Neural progenitor cell (in vitro differentiated cells): ENCODE measurements at regions not wholly inside any gene's neighbourhood (a gene's known extent, or its start where the extent isn't known, plus 50 kb on each side); places are given as distances from the start of the nearest gene placed in this dataset.

Experiments used
- DNase-seq: peaks from one replicate; pipeline ENCODE4 v3.0.0-alpha.2; 2016; ENCODE audit warnings: low spot score
- H2AFZ ChIP-seq: fragments of 200-600 bp; sonication (generic); replicated peaks from 2 replicates; pipeline ENCODE4 v1.6.1; 2016; ENCODE audit warnings: antibody characterized with exemption
- H3F3A ChIP-seq: fragments of 200-600 bp; sonication (generic); 2 replicates; pipeline ENCODE4 v1.6.1; 2016; ENCODE audit warnings: antibody characterized with exemption, low read depth
- H3K27ac ChIP-seq: fragments of 200-600 bp; sonication (generic); 2 replicates; pipeline ENCODE4 v1.5.1; 2016; ENCODE audit warnings: mild to moderate bottlenecking
- H3K27me3 ChIP-seq: fragments of 200-600 bp; sonication (generic); 2 replicates; pipeline ENCODE4 v1.6.1; 2016; ENCODE audit warnings: mild to moderate bottlenecking, moderate library complexity
- H3K36me3 ChIP-seq: fragments of 200-600 bp; sonication (generic); 2 replicates; pipeline ENCODE4 v1.5.1; 2016
- H3K4me1 ChIP-seq: fragments of 200-600 bp; sonication (generic); 2 replicates; pipeline ENCODE4 v1.6.1; 2016; ENCODE audit warnings: mixed run types
- H3K4me2 ChIP-seq: fragments of 200-600 bp; sonication (generic); 2 replicates; pipeline ENCODE4 v1.6.1; 2016
- H3K4me3 ChIP-seq: fragments of 200-600 bp; sonication (generic); 2 replicates; pipeline ENCODE4 v1.5.1; 2016
- H3K79me2 ChIP-seq: fragments of 200-600 bp; sonication (generic); 2 replicates; pipeline ENCODE4 v1.6.1; 2016; ENCODE audit warnings: low read depth
- H3K9ac ChIP-seq: fragments of 200-600 bp; sonication (generic); 2 replicates; pipeline ENCODE4 v1.6.1; 2016
- H3K9me3 ChIP-seq: fragments of 200-600 bp; sonication (generic); 2 replicates; pipeline ENCODE4 v1.5.1; 2016; ENCODE audit warnings: low read depth
- H4K20me1 ChIP-seq: fragments of 200-600 bp; sonication (generic); 2 replicates; pipeline ENCODE4 v1.6.1; 2016; ENCODE audit warnings: low read depth
- H3K27ac Mint-ChIP-seq: 3 replicates; pipeline ENCODE4 v1.8.0; 2021; ENCODE audit warnings: mixed read lengths
- H3K27me3 Mint-ChIP-seq: 2 replicates; pipeline ENCODE4 v1.8.0; 2022; ENCODE audit warnings: low read depth, mild to moderate bottlenecking, inconsistent platforms, moderate library complexity, mixed read lengths; ENCODE audit not compliant: insufficient read depth
- H3K36me3 Mint-ChIP-seq: 3 replicates; pipeline ENCODE4 v1.8.0; 2021; ENCODE audit warnings: mixed read lengths
- H3K4me1 Mint-ChIP-seq: 3 replicates; pipeline ENCODE4 v1.8.0; 2021; ENCODE audit warnings: mixed read lengths
- H3K4me3 Mint-ChIP-seq: 3 replicates; pipeline ENCODE4 v1.8.0; 2021; ENCODE audit warnings: mild to moderate bottlenecking, moderate library complexity, mixed read lengths
- H3K9me3 Mint-ChIP-seq: 3 replicates; pipeline ENCODE4 v1.8.0; 2020; ENCODE audit warnings: mixed read lengths
- EZH2 ChIP-seq: fragments of 200-600 bp; sonication (generic); IDR thresholded peaks from 2 replicates; pipeline ENCODE4 v1.6.1; 2017; ENCODE audit warnings: antibody characterized with exemption, mild to moderate bottlenecking, moderate library complexity
- EZH2phosphoT487 ChIP-seq: fragments of 200-600 bp; sonication (generic); IDR thresholded peaks from 2 replicates; pipeline ENCODE4 v1.6.1; 2017; ENCODE audit warnings: antibody characterized with exemption
- TF ChIP-seq, protein P1 (sequence below): fragments of 200-600 bp; sonication (generic); IDR thresholded peaks from 2 replicates; pipeline ENCODE4 v1.5.1; 2017; ENCODE audit warnings: antibody characterized with exemption, mild to moderate bottlenecking

DNA sequence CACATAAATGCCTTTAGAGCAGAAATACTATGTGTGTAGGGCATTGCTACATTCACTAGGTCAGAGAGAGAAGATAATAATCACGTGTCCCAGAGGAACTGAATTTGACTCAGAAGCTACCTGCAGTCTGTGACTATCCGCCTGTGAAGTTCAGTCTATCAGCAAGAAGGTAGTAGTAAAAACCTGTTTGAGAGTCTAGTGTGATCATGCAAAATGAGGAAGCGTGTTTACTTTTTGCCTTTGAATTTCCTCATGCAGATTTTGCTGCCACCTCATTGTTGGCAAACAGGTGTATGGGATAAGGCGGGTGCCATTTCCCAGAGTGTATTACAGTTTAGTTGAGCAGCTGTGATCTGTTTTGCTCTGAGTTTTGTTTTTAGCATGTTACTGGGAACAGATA lies 403.9 kb upstream of the FANCL start:
- Histone ChIP-seq H3K9ac (no peak overlapping the region), H3K79me2 (no peaks in the 10 kb centered on the region), H3K27ac (no peak overlapping the region), H3K4me1 (no peaks in the 10 kb centered on the region), H3F3A (no peaks in the 10 kb centered on the region), H3K9me3 (no peaks in the 10 kb centered on the region), H3K4me2 (no peak overlapping the region), H3K4me3 (no peak overlapping the region), H4K20me1 (no peaks in the 10 kb centered on the region), H3K36me3 (no peaks in the 10 kb centered on the region), H3K27me3 (no peaks in the 10 kb centered on the region), H2AFZ (no peak overlapping the region)
- Mint-ChIP-seq H3K36me3 (no peaks in the 10 kb centered on the region), H3K4me1 (peaks cover 15% of the 10 kb centered on the region), H3K27me3 (no peaks in the 10 kb centered on the region), H3K4me3 (no peak overlapping the region), H3K27ac (no peak overlapping the region), H3K9me3 (no peaks in the 10 kb centered on the region)
- DNase-seq, result no peak
- TF ChIP-seq EZH2phosphoT487 (no peak), EZH2 (no peak)
- TF ChIP-seq, protein P1, sequence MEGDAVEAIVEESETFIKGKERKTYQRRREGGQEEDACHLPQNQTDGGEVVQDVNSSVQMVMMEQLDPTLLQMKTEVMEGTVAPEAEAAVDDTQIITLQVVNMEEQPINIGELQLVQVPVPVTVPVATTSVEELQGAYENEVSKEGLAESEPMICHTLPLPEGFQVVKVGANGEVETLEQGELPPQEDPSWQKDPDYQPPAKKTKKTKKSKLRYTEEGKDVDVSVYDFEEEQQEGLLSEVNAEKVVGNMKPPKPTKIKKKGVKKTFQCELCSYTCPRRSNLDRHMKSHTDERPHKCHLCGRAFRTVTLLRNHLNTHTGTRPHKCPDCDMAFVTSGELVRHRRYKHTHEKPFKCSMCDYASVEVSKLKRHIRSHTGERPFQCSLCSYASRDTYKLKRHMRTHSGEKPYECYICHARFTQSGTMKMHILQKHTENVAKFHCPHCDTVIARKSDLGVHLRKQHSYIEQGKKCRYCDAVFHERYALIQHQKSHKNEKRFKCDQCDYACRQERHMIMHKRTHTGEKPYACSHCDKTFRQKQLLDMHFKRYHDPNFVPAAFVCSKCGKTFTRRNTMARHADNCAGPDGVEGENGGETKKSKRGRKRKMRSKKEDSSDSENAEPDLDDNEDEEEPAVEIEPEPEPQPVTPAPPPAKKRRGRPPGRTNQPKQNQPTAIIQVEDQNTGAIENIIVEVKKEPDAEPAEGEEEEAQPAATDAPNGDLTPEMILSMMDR, result no peak

DNA sequence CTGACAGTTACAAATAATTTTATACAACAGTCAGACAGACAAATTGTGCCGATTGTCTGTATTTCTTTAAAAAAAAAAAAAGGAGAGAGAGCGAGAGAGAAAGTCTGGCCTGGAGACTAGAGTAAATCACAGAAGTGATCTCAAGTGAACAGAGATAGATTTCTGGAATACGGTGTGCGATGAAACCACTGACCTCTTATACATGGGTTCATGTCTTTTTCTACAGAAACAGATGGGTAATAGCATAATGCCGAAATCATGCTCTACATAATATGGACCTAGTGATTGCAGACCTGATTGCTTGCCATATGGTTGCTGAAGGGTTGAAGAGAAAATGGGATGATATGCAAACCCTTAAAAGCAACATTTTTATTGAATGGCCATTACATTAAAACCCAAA lies 403.3 kb upstream of the FANCL start:
- Histone ChIP-seq H3K4me1 (no peaks in the 10 kb centered on the region), H3K27ac (no peak overlapping the region), H3F3A (no peaks in the 10 kb centered on the region), H3K4me2 (no peak overlapping the region), H3K79me2 (no peaks in the 10 kb centered on the region), H3K9me3 (no peaks in the 10 kb centered on the region), H3K27me3 (no peaks in the 10 kb centered on the region), H4K20me1 (no peaks in the 10 kb centered on the region), H3K4me3 (no peak overlapping the region), H3K9ac (no peak overlapping the region), H3K36me3 (no peaks in the 10 kb centered on the region), H2AFZ (no peak overlapping the region)
- H3K27ac Mint-ChIP-seq, result no peak overlapping the region
- no peak overlapping the region for H3K4me3 Mint-ChIP-seq
- no peaks in the 10 kb centered on the region for H3K27me3 Mint-ChIP-seq
- peaks cover 9% of the 10 kb centered on the region for H3K4me1 Mint-ChIP-seq
- no peaks in the 10 kb centered on the region for H3K36me3 Mint-ChIP-seq
- DNase-seq, result no peak
- H3K9me3 Mint-ChIP-seq, result no peaks in the 10 kb centered on the region
- TF ChIP-seq EZH2 (no peak), EZH2phosphoT487 (no peak)
- TF ChIP-seq, protein P1, result no peak

DNA sequence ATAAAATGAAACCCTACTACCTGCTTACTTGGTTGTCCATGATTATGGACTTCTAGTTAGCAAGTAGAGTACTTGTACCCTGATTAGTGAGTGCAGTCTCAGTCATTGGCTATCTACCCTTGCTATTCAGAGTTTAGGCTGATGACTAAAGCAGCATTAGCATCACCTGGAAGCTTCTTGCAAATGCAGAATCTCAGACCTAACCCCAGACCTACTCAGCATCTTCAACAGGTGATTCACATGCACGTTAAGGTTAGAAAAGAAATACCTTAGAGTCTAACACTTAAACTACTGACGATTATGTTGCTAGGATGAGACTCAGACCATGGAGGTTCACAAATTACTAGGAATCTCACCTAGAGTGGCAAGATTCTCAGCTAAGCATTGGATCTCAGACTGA lies 399.9 kb upstream of the FANCL start:
- H3K9me3 ChIP-seq, result no peaks in the 10 kb centered on the region
- TF ChIP-seq EZH2 (no peak), EZH2phosphoT487 (no peak)
- TF ChIP-seq, protein P1, result no peak
- H3K4me3 ChIP-seq, result no peak overlapping the region
- no peak overlapping the region for H3K27ac ChIP-seq
- no peak overlapping the region for H2AFZ ChIP-seq
- no peak overlapping the region for H3K9ac ChIP-seq
- Mint-ChIP-seq H3K36me3 (no peaks in the 10 kb centered on the region), H3K4me3 (no peak overlapping the region), H3K27ac (no peak overlapping the region), H3K27me3 (no peaks in the 10 kb centered on the region), H3K4me1 (peaks cover 9% of the 10 kb centered on the region), H3K9me3 (no peaks in the 10 kb centered on the region)
- H3K4me1 ChIP-seq, result no peaks in the 10 kb centered on the region
- no peak for DNase-seq
- no peaks in the 10 kb centered on the region for H3K79me2 ChIP-seq
- no peaks in the 10 kb centered on the region for H4K20me1 ChIP-seq
- no peaks in the 10 kb centered on the region for H3K27me3 ChIP-seq
- no peaks in the 10 kb centered on the region for H3K36me3 ChIP-seq
- H3K4me2 ChIP-seq, result no peak overlapping the region
- H3F3A ChIP-seq, result no peaks in the 10 kb centered on the region

DNA sequence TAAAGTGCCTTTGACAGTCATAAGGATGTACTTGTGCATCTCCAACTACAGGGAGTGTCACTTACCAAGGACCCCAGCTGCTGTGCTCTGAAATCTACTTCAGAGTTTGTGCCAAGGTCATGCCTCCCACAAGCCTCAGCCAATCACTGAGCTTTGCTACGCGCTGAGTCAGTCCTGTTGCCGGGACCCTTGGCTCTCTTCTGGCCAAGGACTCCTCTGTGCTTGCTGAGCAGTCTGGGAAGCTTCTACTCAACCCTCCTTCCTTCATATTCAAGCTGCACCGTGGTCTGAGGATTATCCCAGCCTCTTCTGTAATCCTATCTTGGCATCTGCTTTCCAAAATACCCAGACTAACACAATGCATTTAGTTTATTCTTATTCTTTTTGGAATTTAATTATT lies 398.9 kb upstream of the FANCL start:
- no peaks in the 10 kb centered on the region for H3K27me3 ChIP-seq
- H3K4me2 ChIP-seq, result no peak overlapping the region
- Mint-ChIP-seq H3K27ac (no peak overlapping the region), H3K27me3 (no peaks in the 10 kb centered on the region), H3K9me3 (no peaks in the 10 kb centered on the region), H3K4me1 (peaks cover 17% of the 10 kb centered on the region), H3K4me3 (no peak overlapping the region), H3K36me3 (no peaks in the 10 kb centered on the region)
- H3K9ac ChIP-seq, result no peak overlapping the region
- H3F3A ChIP-seq, result no peaks in the 10 kb centered on the region
- no peaks in the 10 kb centered on the region for H3K9me3 ChIP-seq
- H3K4me3 ChIP-seq, result no peak overlapping the region
- no peak overlapping the region for H2AFZ ChIP-seq
- peaks cover 5% of the 10 kb centered on the region for H3K4me1 ChIP-seq
- DNase-seq, result no peak
- TF ChIP-seq, protein P1, result no peak
- TF ChIP-seq EZH2phosphoT487 (no peak), EZH2 (no peak)
- no peaks in the 10 kb centered on the region for H3K36me3 ChIP-seq
- H3K79me2 ChIP-seq, result no peaks in the 10 kb centered on the region
- no peak overlapping the region for H3K27ac ChIP-seq
- H4K20me1 ChIP-seq, result no peaks in the 10 kb centered on the region
